ENCODE measurements at regions not wholly inside any gene's neighbourhood (a gene's known extent, or its start where the extent isn't known, plus 50 kb on each side); places are given as distances from the start of the nearest gene placed in this dataset.

DNA sequence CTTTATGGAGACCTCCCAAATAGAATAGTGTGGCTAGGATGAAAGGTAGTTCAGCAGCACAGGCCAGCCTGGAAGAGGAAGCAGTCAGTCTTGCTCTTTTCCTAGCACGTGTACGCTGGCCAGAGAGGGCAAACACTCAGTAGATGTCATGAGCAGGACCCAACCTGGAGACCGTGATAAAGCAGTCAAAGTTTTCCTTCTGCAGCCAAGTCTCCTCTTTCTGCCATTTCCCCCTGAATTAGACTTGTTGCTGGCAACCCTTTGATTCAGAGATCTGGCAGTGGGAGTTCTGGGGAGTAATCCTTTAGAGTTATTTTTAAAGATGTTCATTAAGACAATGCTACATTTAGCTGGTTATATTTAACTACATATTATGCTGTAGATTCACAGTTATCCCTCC is 183.7 kb downstream of the EXOC5 start:
- TF ChIP-seq, protein P1, sequence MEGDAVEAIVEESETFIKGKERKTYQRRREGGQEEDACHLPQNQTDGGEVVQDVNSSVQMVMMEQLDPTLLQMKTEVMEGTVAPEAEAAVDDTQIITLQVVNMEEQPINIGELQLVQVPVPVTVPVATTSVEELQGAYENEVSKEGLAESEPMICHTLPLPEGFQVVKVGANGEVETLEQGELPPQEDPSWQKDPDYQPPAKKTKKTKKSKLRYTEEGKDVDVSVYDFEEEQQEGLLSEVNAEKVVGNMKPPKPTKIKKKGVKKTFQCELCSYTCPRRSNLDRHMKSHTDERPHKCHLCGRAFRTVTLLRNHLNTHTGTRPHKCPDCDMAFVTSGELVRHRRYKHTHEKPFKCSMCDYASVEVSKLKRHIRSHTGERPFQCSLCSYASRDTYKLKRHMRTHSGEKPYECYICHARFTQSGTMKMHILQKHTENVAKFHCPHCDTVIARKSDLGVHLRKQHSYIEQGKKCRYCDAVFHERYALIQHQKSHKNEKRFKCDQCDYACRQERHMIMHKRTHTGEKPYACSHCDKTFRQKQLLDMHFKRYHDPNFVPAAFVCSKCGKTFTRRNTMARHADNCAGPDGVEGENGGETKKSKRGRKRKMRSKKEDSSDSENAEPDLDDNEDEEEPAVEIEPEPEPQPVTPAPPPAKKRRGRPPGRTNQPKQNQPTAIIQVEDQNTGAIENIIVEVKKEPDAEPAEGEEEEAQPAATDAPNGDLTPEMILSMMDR (conservative IDR thresholded peaks at IDR 0.05): no peak
- TF ChIP-seq ZFX (IDR thresholded peaks at IDR 0.05): no peak
